Ammon's horn (tissue), 1 donor: ENCODE measurements at regions not wholly inside any gene's neighbourhood (a gene's known extent, or its start where the extent isn't known, plus 50 kb on each side); places are given as distances from the start of the nearest gene placed in this dataset.
"Not testable (repeated sequence)": the region's sequence is repeated elsewhere in the genome, so short reads cannot be mapped to it uniquely, and the experiment has no call there.

ENCODE experiments used
- DNase-seq: peaks from one replicate; pipeline ENCODE4 v3.0.0-alpha.2; 2016; ENCODE audit warnings: low spot score

DNA sequence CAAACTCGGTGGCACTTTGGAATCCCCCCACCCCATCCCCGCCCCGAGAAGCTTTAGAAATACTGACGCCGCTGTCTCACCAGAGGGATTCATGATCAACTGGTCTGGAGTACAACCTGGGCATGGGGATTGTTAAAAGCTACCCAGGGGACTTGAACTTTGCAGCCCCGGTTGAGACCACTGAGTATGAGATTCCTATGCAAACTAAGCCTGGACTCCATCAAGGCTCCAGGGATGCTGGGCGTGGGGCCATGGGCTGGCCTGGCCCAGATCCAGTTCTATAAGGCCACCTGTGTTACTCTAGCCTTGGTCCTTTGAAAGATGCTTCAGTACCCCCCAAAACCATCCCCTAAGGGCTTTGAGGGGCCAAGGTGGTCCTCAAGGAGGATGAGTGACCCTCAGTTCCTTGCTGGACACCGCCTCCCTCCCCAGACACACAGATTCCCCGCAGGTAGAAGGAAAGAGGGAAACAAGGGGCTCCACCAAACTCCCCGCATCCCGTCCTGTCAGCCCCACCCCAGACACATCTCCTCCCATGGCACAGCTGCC, 68.5 kb downstream of the MRPL36 start:
- DNase-seq, result no peak

GRCh38 chr5:1730487-1730847, 69.2 kb downstream of the MRPL36 start:
- no peak for DNase-seq

GRCh38 chr5:1729641-1730486, 69.8 kb downstream of the MRPL36 start:
- no peak for DNase-seq

- DNase-seq, result no peak
These were observed 70.8 kb downstream of the MRPL36 start for GRCh38 chr5:1728846-1729245.

DNA sequence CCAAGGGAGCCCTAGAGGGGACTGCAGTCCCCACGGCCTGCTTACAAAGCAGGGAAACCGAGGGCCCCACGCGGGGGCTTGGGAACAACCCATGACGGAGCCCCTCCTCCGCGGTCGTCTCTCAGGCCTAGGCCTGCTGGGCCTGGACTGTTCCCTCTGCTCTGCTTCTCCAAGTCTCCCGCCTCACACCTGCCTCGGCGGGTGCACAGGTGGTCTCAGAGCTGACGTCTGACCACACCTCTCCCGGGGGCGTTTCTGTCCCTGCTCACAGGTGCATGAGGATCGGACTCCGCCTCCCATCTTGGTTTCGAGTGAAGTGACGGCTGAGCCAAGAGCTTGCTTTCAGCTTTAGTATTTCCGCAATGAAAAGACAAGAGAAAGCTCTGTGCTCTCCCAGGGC, 72.1 kb downstream of the MRPL36 start:
- no peak for DNase-seq

DNA sequence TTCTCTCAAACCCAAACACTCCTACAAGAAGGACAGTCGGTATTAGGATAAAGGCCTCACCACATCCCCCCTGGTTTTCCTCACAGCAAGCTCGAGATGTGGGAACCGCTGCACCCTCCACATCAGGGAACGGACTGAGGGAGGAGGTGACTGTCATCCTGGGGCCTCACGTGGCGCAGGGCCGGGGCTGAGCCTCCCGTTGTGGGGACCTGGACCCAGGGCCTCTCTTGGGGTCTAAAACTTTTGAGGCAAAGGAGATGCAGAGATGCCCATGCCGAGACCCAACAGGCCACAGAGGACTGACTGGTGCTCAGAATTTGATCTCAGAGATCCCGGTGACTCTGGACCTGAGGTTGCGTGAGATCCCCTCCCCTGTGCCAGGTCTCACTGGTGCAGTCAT, 72.7 kb downstream of the MRPL36 start:
- no peak for DNase-seq

- no peak for DNase-seq
These were observed 73.2 kb downstream of the MRPL36 start for GRCh38 chr5:1726469-1726865.

DNA sequence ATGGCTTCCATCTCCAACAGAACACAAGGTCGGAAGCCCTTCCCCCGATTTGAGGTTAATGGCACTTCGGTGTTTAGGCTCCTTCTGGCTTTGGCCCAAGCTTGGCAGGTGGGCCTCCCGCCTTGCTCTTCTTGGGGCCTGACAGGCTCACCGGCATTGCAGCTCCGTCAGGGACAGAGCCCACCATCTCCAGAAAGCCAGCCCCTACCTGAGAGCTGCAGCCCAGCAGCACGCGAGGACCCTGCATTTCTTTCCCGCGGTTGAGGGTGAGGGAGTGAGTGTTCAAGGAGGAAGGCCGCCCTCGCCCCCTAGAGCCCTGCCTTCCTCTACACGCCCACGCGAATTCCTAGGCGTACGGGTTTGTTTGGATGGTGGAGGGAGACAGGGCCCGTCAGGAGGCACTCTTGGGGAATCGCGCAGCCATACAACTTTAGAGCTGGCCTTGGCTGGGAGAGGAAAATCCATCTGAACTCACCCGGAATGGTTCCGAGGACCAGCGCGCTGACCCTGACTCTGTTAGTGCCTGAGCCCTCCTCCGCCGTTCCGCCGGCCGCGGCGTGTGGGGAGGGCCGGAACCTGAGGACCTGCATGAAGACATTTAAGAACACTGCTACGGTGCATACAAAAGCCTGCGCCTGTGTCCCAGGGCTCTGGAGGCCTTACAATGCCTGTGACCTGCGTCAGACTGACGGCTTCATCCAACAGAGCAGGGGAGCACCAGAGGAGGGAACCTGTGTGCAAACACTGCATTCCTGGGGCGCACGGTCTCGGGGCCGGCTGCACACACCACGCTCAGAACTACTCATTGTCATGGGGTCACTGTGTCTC, 73.8 kb downstream of the MRPL36 start:
- no peak for DNase-seq

- no peak for DNase-seq
These were observed 74.6 kb downstream of the MRPL36 start for GRCh38 chr5:1724822-1725602.

GRCh38 chr5:1723957-1724821, 75.4 kb downstream of the MRPL36 start:
- no peak for DNase-seq

DNA sequence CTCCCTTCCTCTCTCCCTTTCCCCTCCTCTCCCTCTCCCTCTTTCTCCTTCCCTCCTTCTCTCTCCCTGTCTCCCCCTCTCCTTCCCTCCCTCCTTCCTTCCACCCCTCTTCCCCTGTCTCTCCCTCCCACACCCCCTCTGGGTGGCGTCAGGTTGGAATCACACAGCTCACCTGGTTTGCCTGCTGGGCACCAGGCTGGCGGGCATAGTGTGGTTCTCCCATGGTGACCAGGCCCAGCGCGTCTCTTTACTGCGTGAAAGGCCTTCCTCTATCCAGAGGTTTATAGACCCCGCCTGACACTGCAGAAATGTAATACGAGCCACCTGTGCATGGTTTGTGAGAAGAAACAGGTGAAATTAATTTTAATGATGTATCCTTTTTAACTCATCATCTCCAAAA, 76.2 kb downstream of the MRPL36 start:
- DNase-seq, result no peak

- no peak for DNase-seq
These were observed 76.8 kb downstream of the MRPL36 start for GRCh38 chr5:1722877-1723276.

DNA sequence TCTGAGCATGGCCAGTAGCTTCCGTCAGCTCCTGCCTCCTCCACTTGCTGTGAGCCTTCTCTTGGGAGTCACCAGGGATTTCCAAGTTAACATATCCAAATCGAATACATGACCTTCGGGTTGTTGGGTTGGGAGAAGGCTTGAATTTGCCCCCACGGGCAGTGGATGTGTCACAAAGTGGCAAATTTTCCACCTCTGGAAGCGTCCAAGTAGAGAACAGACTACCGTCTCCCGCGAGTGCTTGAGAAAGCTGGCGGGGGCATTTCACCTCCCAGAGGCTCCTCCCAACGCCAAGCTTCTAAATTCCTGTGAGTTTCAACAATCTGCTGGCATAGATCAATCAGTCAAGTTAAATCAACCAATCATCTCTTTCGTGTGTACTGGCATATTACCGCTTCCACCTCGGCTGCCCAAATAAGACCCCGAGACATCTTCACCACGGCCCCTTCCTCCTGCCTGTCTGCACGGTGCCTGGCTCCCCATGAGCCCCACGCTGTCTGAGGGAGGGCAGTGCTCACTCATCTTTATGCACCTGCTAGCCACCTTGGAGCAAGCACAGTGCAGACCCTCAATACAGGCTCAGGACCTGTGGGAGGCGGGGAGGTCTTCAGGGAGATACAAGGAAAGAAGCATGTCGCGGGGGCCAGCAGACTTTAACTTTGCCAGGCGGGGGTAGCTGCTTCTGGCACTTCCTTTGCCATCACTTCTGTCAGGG, 79.1 kb downstream of the MRPL36 start:
- no peak for DNase-seq

DNA sequence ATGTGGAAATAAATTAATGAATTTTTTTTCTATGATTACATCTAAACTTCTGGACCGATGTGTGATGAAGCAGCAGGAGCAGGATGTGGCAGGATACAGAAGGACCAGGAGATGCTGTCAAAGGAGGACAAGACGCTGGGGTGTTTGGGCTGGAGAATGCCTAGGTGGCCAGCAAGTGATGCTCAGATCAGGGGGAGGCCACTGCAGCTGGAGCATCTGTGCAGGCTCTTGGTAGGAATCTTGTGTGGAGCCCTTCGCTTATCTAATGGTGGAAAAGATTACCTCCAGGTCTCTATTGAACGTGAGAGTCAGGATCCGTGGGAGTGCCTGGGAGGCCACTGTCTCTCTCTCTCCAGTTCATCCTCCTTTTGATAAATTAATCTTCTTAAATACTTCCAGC, 79.8 kb downstream of the MRPL36 start:
- no peak for DNase-seq

- no peak for DNase-seq
These were observed 81.0 kb downstream of the MRPL36 start for GRCh38 chr5:1718669-1719068.

DNA sequence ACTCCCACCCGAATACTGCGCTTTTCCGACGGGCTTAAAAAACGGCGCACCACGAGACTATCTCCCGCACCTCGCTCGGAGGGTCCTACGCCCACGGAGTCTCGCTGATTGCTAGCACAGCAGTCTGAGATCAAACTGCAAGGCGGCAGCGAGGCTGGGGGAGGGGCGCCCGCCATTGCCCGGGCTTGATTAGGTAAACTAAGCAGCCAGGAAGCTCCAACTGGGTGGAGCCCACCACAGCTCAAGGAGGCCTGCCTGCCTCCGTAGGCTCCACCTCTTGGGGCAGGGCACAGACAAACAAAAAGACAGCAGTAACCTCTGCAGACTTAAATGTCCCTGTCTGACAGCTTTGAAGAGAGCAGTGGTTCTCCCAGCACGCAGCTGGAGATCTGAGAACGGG, 89.5 kb downstream of the MRPL36 start:
- DNase-seq, result not testable (repeated sequence)

GRCh38 chr5:1709171-1709803, 90.3 kb downstream of the MRPL36 start:
- DNase-seq, result no peak

GRCh38 chr5:1708592-1709141, 91.0 kb downstream of the MRPL36 start:
- DNase-seq, result no peak

GRCh38 chr5:1707467-1707866, 92.2 kb downstream of the MRPL36 start:
- no peak for DNase-seq

DNA sequence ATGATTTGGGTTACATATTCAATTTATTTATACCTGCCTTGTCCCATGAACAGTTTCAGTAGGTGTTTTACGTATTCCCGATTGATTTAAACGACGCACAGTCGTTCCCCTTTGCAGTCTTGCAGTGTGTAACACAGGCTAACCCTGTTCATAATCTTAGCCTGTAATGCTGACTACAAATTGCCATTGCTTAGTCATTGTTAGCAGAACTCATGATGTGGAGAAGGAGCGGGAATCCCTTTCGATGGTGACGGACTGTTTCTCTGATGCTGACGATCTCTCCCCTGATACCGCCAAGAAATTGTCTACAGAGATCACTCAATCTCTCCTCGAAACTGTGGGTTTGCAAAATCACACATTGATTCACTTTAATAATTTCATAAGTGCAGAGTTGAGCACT, 93.2 kb downstream of the MRPL36 start:
- DNase-seq, result no peak
